ENCODE measurements at regions not wholly inside any gene's neighbourhood (a gene's known extent, or its start where the extent isn't known, plus 50 kb on each side); places are given as distances from the start of the nearest gene placed in this dataset.

GRCh38 chr5:125222597-125223240 lies 476.3 kb upstream of the ZNF608 start:
- TF ChIP-seq GATA3 (IDR thresholded peaks at IDR 0.05; ENCODE audit: low read depth, low read length) (no peak), GATA2 (IDR thresholded peaks at IDR 0.05; ENCODE audit: low read depth, low read length) (no peak)

All from SH-SY5Y (cell line).